Fibroblast of the aortic adventitia (primary cell): ENCODE measurements at regions not wholly inside any gene's neighbourhood (a gene's known extent, or its start where the extent isn't known, plus 50 kb on each side); places are given as distances from the start of the nearest gene placed in this dataset.
"Not testable (repeated sequence)": the region's sequence is repeated elsewhere in the genome, so short reads cannot be mapped to it uniquely, and the experiment has no call there.

Experiments used
- DNase-seq: peaks from one replicate; pipeline ENCODE4 v3.0.0-alpha.2; 2010; ENCODE audit warnings: low read depth
- H3K4me3 ChIP-seq: 2 replicates; pipeline ENCODE4 v1.5.1; 2011; ENCODE audit warnings: low read depth, mild to moderate bottlenecking, control low read depth, low read length, moderate library complexity
- CTCF ChIP-seq: IDR thresholded peaks from 2 replicates; pipeline ENCODE4 v1.5.1; 2011; ENCODE audit warnings: mild to moderate bottlenecking, low read length, control low read depth, inconsistent platforms; ENCODE audit not compliant: insufficient read depth

GRCh38 chr2:167651406-167652151, 595.8 kb downstream of the STK39 start:
- no peak overlapping the region for H3K4me3 ChIP-seq
- TF ChIP-seq CTCF, result no peak
- DNase-seq, result no peak

- no peak for TF ChIP-seq CTCF
- no peak for DNase-seq
Observed at GRCh38 chr2:167646557-167646956, 600.8 kb downstream of the STK39 start.

GRCh38 chr2:167640096-167640495, 607.3 kb downstream of the STK39 start:
- no peak overlapping the region for H3K4me3 ChIP-seq
- no peak for DNase-seq
- no peak for TF ChIP-seq CTCF

More at GRCh38 chr2:167646557-167646956, 600.8 kb downstream of the STK39 start:
- H3K4me3 ChIP-seq, result no peak overlapping the region

DNA sequence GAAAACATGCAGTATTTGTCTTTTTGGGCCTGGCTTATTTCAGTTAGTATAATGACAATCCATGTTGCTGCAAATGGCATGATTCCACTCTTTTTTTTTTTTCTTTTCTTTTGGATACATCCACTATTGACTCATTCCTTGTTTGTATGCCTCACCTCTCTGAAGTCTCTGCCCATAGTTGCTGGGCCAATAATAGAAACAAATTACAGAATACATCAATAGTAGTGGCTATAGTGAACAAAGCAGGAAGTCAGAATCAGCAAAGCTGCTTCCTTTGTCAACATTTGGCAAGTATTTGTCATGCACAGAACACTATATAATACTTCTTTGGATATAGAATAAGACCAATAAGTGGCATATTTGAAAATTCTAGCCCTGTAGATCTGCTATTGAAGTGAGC, 609.7 kb downstream of the STK39 start:
- no peak overlapping the region for H3K4me3 ChIP-seq
- no peak for DNase-seq
- no peak for TF ChIP-seq CTCF

- DNase-seq, H3K4me3 ChIP-seq: not testable (repeated sequence)
Observed at GRCh38 chr2:167632271-167632670, 615.1 kb downstream of the STK39 start.

DNA sequence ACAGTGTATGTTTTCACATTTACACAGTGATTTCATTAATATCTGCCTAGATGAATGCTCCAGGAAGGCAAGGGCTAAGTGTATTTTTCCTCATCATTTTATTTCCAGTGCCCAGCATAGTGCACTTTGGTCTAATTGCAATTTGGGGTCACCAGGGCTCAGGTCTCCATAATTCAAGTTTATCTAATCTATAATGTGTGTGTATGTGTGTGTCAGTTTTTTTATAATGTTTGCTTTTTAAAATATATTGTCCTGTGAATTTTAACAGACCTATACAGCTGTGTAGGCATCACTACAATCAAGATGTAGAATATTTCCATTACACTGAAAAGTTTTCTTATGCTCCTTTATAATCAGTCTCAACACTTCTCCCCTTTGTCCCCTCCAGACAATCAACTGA, 620.4 kb downstream of the STK39 start:
- DNase-seq, result no peak
- H3K4me3 ChIP-seq, result no peak overlapping the region
- TF ChIP-seq CTCF, result no peak

DNA sequence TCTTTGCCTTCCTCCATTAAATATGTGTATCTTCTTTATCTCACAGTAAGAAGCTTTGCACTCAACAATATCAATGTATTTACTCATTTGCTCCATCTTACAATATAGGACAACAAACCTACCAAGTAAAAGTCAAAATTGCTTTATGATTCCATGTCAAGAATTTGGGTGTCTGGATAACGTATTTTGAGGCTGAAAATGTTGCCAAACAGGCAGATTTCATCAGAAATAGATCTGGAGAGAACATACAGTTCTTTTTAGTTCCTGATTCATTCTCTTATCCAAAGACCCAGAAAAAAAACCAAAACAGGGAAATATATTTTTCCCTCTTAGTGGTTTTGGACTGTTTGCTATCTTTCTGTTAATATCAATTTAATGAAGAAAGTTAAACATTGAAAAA, 621.1 kb downstream of the STK39 start:
- no peak for DNase-seq
- TF ChIP-seq CTCF, result no peak
- H3K4me3 ChIP-seq, result no peak overlapping the region
